ENCODE measurements at regions not wholly inside any gene's neighbourhood (a gene's known extent, or its start where the extent isn't known, plus 50 kb on each side); places are given as distances from the start of the nearest gene placed in this dataset.
"Not testable (repeated sequence)": the region's sequence is repeated elsewhere in the genome, so short reads cannot be mapped to it uniquely, and the experiment has no call there.

- not testable (repeated sequence) for DNase-seq (ENCODE audit: low spot score)
Observed at GRCh38 chr1:206362994-206363393, 107.3 kb upstream of the IKBKE start.

DNA sequence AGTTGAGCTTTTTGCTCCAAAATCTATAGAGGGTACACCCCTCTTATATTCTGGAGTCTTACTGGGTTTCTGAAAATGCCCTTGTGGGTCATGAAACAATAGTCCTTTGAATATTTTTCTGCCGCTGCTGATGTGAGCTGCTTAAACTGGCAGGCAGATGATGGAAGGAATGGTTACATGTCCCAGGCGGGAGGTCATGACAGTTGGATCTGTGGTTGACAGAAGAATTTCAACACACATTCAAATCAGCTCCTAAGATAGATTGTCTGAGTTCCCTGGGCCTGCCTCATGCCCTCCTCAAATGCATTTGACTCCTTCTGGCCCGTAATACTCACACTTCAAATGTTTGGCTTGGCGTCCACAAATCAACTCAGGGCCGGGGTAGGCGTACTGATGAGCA, 105.0 kb upstream of the IKBKE start:
- not testable (repeated sequence) for DNase-seq (ENCODE audit: low spot score)

DNA sequence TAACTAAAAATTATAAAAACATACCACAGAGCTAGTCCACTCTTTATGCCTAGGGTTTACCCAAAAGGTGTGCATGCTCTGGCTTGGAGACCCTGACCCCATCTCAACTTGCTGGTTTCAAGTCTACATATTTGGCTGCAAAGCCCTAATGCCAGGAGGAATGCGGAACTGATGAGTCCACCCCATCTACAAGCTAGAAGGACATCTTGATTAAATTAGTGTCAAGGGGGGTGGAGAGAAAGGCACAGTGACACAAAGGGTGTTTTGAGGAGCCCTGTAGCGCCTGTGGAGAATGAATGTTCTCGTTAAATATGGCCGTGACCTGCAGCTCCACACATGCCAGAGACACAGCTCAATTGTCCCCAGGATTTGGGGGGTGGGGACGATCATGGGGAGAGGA, 104.1 kb upstream of the IKBKE start:
- DNase-seq (ENCODE audit: low spot score), result not testable (repeated sequence)

GRCh38 chr1:206366772-206367171, 103.5 kb upstream of the IKBKE start:
- not testable (repeated sequence) for DNase-seq (ENCODE audit: low spot score)

GRCh38 chr1:206367955-206368622, 102.2 kb upstream of the IKBKE start:
- DNase-seq (ENCODE audit: low spot score), result not testable (repeated sequence)

GRCh38 chr1:206374725-206375124, 95.6 kb upstream of the IKBKE start:
- not testable (repeated sequence) for DNase-seq (ENCODE audit: low spot score)

DNA sequence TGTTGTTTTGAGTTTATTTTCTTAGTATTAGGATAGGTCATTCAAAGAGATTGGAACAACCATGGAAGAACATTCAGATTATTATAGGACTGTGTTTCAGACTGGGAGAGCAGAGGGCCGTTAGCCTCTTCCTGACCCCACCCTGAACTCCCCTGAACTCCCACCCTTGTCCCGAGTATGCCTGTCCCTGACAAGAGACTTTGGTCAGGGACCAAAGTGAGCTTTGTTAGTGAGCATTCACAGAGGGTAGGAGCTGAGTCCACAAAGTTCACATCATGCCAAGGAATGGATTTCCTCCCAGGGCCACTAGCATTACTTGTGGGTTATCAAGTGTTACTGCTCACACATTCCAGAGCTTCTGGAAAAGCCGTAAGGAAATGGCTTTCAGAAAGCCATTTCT, 94.7 kb upstream of the IKBKE start:
- not testable (repeated sequence) for DNase-seq (ENCODE audit: low spot score)

DNA sequence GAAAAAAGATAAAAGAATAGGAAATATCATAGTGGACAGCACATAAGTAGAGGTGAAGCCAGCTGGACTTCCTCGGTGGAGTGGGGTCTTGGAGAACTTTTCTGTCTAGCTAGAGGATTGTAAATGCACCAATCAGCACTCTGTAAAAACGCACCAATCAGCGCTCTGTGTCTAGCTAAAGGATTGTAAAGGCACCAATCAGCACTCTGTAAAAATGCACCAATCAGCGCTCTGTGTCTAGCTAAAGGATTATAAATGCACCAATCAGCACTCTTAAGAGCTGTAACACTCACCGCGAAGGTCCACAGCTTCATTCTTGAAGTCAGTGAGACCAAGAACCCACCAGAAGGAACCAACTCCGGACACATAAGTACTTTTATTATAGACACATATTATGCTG, 91.8 kb upstream of the IKBKE start:
- not testable (repeated sequence) for DNase-seq (ENCODE audit: low spot score)

DNA sequence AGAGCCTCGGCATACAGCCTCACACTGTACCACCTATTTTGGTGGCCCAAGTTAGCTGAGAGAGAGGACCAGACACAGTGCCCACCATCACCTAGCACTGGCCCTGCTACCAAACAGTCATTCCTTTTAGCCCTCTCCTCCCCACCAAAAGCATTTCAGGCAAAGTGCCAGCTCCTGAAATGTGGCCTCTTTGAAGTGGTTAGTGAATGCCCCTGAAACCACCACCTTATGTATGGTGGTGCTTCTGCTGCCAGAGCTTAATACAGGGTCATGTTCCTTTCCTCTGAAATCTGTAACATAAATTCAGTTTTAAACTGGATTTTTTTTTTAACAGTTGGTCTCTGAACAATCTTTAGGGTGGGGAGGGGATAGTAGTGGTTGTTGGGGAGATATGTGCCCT, 91.0 kb upstream of the IKBKE start:
- not testable (repeated sequence) for DNase-seq (ENCODE audit: low spot score)

GRCh38 chr1:206380163-206380790, 90.0 kb upstream of the IKBKE start:
- peak; percentile 15 for DNase-seq (ENCODE audit: low spot score)

DNA sequence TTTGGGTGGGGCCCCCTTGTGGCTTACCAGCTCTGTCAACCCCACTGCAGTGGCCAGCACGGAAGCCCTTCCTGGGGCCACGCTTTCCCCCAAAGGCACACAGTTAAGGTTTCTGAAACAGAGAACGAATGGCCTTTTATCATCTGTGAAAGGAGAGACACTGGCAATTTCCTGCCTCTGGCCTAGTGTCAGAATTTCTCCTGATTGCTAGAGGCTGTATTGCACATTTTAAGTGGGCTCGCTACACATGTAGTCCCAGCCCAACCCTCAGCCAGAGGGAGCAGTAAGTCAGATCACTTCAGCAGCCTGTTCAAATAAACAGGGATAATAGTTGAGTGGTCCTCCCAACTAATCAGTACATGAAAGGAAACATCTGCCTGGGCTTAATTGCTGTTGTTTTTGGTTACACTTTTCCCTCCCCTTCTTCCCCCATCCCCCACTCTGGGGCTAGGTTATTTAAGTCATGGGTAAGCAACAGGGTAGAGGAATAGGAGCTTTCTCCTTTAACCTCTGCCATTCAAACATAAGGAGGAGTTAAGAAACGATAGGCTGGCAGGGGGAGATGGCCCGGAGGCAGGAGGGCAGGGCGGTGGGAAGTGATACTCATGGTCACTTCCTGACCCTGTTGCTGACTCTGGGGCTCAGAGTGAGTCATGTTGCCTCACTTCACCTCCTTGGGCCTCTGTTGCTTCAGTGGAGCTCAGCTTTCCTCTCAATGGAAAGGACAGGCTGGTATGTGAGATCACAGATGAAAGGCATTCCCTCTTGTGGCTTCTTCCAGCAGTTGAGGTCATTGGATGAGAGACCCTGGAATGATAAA, 89.3 kb upstream of the IKBKE start:
- peak; percentile 14 for DNase-seq (ENCODE audit: low spot score)

DNA sequence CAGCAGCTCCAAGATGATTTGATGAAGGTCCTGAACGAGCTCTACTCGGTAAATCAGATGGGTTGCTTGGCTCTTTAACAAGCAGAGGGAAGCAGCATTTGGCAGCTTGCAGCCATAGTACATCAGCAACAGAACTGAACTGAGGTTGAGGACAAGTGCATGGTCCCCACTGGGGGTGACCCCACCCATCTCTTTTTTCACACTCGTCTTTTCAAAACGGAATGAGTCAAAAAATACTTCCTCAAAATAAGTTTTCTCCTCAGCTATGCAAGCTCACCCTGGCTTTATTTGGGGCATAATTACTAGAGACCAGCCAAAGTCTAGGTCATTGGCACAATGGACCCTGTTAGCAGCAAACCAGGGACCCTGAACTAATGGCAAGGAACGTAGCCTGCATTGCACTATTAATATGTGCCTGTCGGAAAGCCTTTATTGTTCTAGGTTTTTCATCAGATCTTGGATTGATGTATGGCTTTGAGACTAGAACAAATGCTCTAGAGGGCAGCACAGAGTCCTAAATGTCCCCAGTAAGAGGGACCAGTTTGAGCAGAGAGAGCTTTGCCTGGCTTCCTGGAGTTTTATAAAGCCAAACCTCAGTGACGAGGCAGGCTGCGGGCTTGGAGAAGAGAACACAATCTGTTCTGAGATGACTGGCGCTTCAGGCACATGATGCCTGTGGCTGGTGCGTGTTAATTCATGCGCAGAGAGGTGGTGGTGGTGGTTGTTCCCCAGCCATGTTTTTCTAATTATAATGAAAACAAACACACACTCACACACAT, 86.1 kb upstream of the IKBKE start:
- peak; percentile 71 for DNase-seq (ENCODE audit: low spot score)

DNA sequence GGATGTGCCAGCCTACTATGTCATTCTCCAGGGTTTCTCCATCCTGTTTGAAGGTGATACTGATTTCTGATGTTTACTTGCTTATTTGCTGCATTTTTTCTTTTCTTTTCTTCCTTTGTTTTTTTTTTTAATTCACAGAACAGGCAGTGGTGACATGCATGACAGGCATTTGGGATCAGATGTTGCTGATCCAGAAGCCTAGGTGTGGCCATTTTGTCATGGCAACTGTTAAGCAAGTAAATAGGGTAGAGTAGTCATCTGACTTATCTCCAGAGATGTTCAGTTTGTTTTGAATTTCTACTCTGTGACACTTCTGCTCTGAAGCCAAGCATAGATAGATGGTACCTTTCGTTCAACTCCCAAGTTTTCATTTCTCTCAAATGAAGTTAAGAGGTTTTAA, 85.4 kb upstream of the IKBKE start:
- not testable (repeated sequence) for DNase-seq (ENCODE audit: low spot score)

DNA sequence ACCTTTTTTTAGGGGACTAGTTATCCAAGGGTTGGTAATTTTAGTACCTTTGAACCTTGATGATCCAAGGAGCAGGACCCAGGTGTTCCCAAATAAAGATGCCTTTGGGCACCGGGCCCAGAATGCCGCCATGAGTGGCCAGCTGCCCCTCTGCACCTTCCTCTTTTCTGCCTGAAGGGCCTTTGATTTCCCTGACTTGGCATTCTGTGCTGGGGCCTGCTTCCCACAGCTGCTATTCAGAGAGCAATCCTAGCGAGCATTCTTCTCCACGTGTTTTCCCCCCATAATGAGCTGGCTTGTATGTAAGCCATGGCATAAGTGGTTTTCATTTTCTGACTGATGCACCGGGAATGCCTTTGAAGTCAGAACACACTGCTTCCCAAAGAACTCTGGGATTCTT, 82.6 kb upstream of the IKBKE start:
- DNase-seq (ENCODE audit: low spot score), result not testable (repeated sequence)

GRCh38 chr1:206391903-206392302, 78.4 kb upstream of the IKBKE start:
- not testable (repeated sequence) for DNase-seq (ENCODE audit: low spot score)

DNA sequence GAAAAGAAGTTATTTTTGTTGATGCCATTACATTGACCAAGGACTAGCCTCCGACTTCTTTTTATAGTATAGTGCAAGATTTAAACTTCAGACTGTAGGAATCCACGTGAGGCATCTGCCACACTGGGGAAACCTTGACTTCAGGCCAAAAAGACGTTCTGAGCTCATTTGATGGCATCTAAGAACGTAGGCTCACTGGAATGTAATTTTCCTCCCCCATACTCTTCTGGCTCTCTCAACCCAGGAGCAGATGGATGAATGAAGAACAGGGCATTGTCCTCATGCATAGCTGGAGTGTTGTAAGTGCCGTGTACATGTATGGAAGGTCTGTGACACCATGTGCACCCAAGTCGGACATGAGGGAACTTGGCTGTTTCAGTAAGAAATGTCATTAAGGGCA, 72.8 kb upstream of the IKBKE start:
- not testable (repeated sequence) for DNase-seq (ENCODE audit: low spot score)

GRCh38 chr1:206398261-206398660, 72.0 kb upstream of the IKBKE start:
- DNase-seq (ENCODE audit: low spot score), result not testable (repeated sequence)

GRCh38 chr1:206403612-206404307, 66.5 kb upstream of the IKBKE start:
- DNase-seq (ENCODE audit: low spot score), result not testable (repeated sequence)

DNA sequence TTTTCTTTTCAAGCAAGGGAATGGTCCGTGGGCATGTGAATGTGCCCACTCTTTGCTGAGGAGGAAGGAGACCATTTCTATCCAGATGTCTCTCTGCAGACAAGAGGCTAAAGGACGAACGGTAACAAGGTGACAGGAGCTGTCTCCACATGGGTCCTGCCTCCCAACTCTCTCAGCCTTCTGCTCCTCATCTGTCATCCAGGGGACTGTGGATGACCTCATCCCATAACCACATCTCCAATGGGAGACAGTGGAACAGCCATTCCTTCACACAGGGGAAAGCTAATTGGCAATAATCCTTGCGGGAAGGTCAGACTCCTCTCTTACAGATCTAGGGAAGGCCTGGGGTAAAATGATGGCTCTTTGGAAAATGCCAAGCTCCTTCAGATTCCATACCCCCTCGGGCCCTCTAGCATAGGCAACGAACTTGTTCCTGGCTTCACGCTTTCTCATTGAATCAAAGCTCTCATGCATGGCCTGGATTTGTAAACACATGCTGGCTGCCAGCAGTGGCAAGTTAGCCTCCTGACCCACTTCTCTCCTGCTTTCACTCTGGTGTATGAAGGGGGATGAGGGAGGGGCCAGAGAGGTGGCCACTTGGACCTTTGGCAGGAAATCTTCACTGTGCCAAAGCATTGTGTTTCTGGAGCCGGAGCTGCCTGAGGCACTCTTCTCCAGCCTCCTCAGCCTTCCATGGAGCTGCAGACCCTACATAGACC, 65.8 kb upstream of the IKBKE start:
- DNase-seq (ENCODE audit: low spot score), result not testable (repeated sequence)

- DNase-seq (ENCODE audit: low spot score), result not testable (repeated sequence)
Observed at GRCh38 chr1:206405282-206405681, 65.0 kb upstream of the IKBKE start.

All from activated CD4-positive, alpha-beta T cell treated with anti-CD3 and anti-CD28 coated beads, Interleukin-2, Interleukin-4, amounts not matched to agents 100 ng/mL and 50 ng/mL, durations not matched to agents 16 hours and 8 hours (primary cell).